K562 (cell line): ENCODE measurements at regions not wholly inside any gene's neighbourhood (a gene's known extent, or its start where the extent isn't known, plus 50 kb on each side); places are given as distances from the start of the nearest gene placed in this dataset.

ENCODE experiments used
- CTCF ChIP-seq, 3 experiments: IDR thresholded peaks in 2 of 3; conservative IDR thresholded peaks in 1 of 3; 2 replicates each; pipeline ENCODE4 v1.5.1; 2011 to 2012; ENCODE audit warnings: low read length in 3 of 3, mild to moderate bottlenecking in 3 of 3, control low read depth in 2 of 3, improper control_type of control experiment in 1 of 3, inconsistent platforms in 1 of 3, low read depth in 1 of 3, mixed read lengths in 1 of 3, moderate library complexity in 1 of 3; ENCODE audit not compliant: insufficient read depth in 2 of 3
- GABPA ChIP-seq: fragments of 200-800 bp; sonication (Bioruptor generic); conservative IDR thresholded peaks from 2 replicates; pipeline ENCODE4 v1.6.1; 2016; ENCODE audit warnings: low read depth, missing genetic modification characterization, missing compliant biosample characterization
- IRF2 ChIP-seq: sonication (generic); formaldehyde crosslinking; IDR thresholded peaks from 2 replicates; pipeline ENCODE4 v1.8.1; 2022; ENCODE audit warnings: mild to moderate bottlenecking, missing genetic modification reagents
- L3MBTL2 ChIP-seq: fragments of 450-650 bp; IDR thresholded peaks from 2 replicates; pipeline ENCODE4 v1.6.1; 2016; ENCODE audit warnings: mild to moderate bottlenecking, moderate library complexity
- MAFF ChIP-seq: IDR thresholded peaks from 2 replicates; pipeline ENCODE4 v1.6.1; 2012; ENCODE audit warnings: low read length, improper control_type of control experiment
- MYBL2 ChIP-seq, 2 experiments: fragments of 450-650 bp in 1 of 2; sonication (generic) in 1 of 2; formaldehyde crosslinking in 1 of 2; IDR thresholded peaks; 2 replicates each; pipeline versions ENCODE4 v1.6.1 to v1.8.1; 2017 to 2022; ENCODE audit warnings: borderline replicate concordance in 1 of 2, inconsistent platforms in 1 of 2, low read depth in 1 of 2, mild to moderate bottlenecking in 1 of 2, missing genetic modification reagents in 1 of 2, moderate library complexity in 1 of 2
- POLR2A ChIP-seq: fragments of 450-650 bp; conservative IDR thresholded peaks from 2 replicates; pipeline ENCODE4 v1.6.1; 2016
- RNF2 ChIP-seq: sonication (generic); IDR thresholded peaks from 2 replicates; pipeline ENCODE4 v1.6.1; 2016
- YY1 ChIP-seq, 3 experiments: IDR thresholded peaks; 2 replicates each; pipeline ENCODE4 v1.6.1; 2011; ENCODE audit warnings: low read length in 2 of 3, mild to moderate bottlenecking in 2 of 3, moderate library complexity in 2 of 3, borderline replicate concordance in 1 of 3, control low read depth in 1 of 3, low read depth in 1 of 3; ENCODE audit not compliant: insufficient read depth in 3 of 3, insufficient replicate concordance in 2 of 3, control insufficient read depth in 1 of 3, insufficient read length in 1 of 3; ENCODE audit errors: extremely low read depth in 1 of 3
- ZNF644 ChIP-seq: fragments of 200-800 bp; sonication (Bioruptor generic); IDR thresholded peaks from 2 replicates; pipeline ENCODE4 v1.6.1; 2016; ENCODE audit warnings: low read depth, missing genetic modification characterization, missing compliant biosample characterization
- ZSCAN29 ChIP-seq: fragments of 450-650 bp; IDR thresholded peaks from 2 replicates; pipeline ENCODE4 v1.6.1; 2017

GRCh38 chr21:35489389-35489980 is 440.4 kb upstream of the RUNX1 start:
- no peak for TF ChIP-seq MAFF
- TF ChIP-seq ZNF644 (tag): no peak
- no peak for TF ChIP-seq L3MBTL2
- TF ChIP-seq POLR2A: no peak
- TF ChIP-seq MYBL2 (IDR thresholded peaks at IDR 0.05; ENCODE audit: low read depth): no peak
- TF ChIP-seq MYBL2 (CRISPR knock-in tag; IDR thresholded peaks at IDR 0.05; ENCODE audit: borderline replicate concordance): no peak
- TF ChIP-seq IRF2: no peak
- no peak for TF ChIP-seq CTCF (IDR thresholded peaks at IDR 0.05 in 2 of 3, conservative IDR thresholded peaks at IDR 0.05 in 1 of 3; ENCODE audit: insufficient read depth in 2 of 3, low read depth in 1 of 3, low read length in 3 of 3)
- TF ChIP-seq GABPA (tag): no peak
- TF ChIP-seq YY1 (IDR thresholded peaks at IDR 0.05; ENCODE audit: borderline replicate concordance in 1 of 3, control insufficient read depth in 1 of 3, extremely low read depth in 1 of 3, insufficient read depth in 3 of 3, insufficient read length in 1 of 3, insufficient replicate concordance in 2 of 3, low read depth in 1 of 3, low read length in 2 of 3): no peak
- TF ChIP-seq RNF2: no peak
- TF ChIP-seq ZSCAN29: no peak
